GM11168 (cell line): ENCODE measurements at regions not wholly inside any gene's neighbourhood (a gene's known extent, or its start where the extent isn't known, plus 50 kb on each side); places are given as distances from the start of the nearest gene placed in this dataset.

Experiments used
- in situ Hi-C: fragments of 300-500 bp; cut with MboI; formaldehyde crosslinking; loops from one replicate; pipeline ENCODE4 v1.12.0; 2022; ENCODE audit warnings: low sequenced_read_pairs; ENCODE audit not compliant: unreplicated experiment

DNA sequence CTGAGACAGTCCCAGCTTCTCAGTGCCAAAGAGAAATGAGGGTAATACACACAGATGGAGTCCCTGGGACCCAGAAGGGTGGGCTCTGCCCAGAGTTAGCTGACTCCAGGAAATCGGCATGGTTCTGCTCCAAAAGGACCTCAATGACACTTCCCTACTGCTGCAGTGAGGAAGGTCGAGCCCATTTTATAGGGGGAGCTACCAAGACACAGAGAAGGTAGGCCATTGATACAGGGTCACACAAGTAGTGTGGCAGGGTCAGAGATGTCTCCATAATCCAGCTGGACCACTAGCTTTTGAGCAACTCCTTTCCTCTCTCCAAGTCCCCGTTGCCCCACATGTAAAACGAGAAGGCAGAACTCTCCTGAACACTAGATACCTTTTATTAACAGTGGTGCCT, 276.9 kb downstream of the MYCN start:
- in situ Hi-C loops = loop anchor here (25.0 kb wide), 1 partner anchor 280 kb away; the partner anchor contains the start of gene MYCN

DNA sequence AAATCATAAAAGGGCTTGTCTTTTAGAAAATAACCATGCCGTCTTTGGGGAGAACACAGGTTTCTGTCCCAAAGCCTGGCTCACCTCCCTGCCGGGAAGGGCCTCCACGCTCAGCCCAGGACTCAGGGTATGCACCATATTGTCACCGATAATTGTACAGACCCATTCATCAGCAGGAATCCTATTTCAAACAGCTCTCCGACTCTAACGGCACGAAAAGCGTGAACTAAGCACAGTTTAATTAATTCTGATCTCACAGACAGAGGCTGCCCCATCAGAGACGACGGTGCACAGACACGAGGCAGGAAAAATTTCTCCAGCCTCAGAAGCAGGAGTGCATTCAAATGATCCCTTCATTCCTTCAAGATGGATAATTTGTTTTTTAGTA, 276.2 kb downstream of the MYCN start:
- in situ Hi-C loops = loop anchor here (25.0 kb wide), 1 partner anchor 279 kb away; the partner anchor contains the start of gene MYCN

DNA sequence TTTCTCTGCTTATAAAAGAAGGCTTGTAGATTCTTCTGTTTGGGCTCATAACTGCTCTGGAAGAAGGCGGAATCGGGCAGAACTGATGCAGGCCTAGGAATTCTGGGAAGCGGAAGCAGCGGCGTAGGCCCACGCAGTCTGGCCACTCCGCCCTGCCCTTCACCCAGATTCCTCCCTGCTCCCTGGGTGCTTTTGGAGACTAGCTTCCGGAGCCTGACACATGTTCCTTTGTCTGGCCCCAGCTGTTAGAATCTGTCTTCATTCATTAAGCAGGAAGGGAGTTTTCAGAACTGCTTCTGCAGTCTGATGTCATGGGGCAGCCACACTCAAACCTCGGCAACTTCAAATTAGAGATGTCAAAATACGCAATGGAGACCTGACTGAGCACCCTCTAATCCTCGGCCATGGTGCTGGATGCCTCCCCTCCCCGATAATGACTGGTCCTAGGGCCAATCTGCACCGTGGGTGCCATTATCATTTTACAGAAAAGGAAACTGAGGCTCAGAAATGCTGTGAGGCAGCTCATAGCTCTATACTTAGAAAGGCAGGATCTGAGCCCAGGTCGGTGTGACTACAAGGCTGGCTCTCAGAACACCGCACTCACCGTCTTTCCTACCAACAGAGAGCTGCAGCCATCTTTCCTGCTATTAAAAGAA, 275.7 kb downstream of the MYCN start:
- in situ Hi-C loops = loop anchor here (25.0 kb wide), 1 partner anchor 279 kb away; the partner anchor contains the start of gene MYCN

DNA sequence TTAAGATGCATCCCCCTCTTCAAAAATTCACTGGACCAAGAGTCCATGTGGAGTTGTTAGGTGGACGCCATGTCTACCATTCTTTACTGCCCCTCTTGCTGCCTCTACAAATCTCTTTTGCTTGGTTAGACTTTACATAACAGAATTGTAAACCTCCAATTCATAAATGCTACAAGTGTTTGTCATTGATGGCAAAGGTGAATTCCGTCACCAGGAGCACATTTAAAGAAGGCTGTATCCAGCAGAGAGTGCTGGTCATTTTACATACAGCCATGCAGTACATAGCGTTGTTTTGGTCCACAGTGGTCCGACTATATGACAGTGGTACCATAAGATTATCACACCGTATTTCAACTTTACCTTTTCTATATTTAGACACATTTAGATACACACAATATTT, 274.5 kb downstream of the MYCN start:
- in situ Hi-C loops = loop anchor here (25.0 kb wide), 1 partner anchor 278 kb away; the partner anchor contains the start of gene MYCN

- in situ Hi-C loops = loop anchor here (25.0 kb wide), 1 partner anchor 277 kb away; the partner anchor contains the start of gene MYCN
Measured at GRCh38 chr2:16214391-16214790, 274.0 kb downstream of the MYCN start.

DNA sequence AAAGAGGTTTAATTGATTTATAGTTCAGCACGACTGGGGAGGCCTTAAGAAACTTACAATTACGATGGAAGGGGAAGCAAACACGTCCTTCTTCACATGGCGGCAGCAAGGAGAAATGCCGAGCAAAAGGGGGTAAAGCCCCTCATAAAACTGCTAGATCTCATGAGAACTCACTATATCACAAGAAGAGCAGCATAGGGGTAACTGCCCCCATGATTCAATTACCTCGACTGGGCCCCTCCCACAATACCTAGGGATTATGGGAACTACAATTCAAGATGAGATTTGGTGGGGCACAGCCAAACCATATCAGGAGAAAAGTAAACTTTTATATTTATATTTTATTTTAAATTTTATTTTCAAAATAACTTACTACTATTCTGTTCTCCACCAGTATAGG, 272.0 kb downstream of the MYCN start:
- in situ Hi-C loops = loop anchor here (25.0 kb wide), 1 partner anchor 275 kb away; the partner anchor contains the start of gene MYCN

DNA sequence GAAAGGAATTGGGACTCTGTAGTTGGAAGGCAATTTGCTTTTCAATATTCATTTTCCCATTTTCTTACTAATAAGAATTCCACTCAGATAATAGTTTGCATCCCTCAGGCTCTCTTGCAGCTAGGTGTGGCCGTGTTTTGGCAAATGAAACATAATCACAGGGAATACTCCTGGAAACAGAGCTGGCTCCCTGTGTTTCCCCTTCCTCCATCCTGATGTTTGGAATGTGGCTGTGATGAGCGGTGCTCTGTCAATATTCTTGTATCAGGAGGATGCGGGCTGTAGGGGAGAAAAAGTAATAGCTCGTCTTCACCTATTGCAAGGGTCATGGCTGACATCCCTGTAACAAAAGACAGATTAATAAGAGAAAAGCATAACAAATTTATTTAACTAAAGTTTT, 271.0 kb downstream of the MYCN start:
- in situ Hi-C loops = loop anchor here (25.0 kb wide), 1 partner anchor 274 kb away; the partner anchor contains the start of gene MYCN

DNA sequence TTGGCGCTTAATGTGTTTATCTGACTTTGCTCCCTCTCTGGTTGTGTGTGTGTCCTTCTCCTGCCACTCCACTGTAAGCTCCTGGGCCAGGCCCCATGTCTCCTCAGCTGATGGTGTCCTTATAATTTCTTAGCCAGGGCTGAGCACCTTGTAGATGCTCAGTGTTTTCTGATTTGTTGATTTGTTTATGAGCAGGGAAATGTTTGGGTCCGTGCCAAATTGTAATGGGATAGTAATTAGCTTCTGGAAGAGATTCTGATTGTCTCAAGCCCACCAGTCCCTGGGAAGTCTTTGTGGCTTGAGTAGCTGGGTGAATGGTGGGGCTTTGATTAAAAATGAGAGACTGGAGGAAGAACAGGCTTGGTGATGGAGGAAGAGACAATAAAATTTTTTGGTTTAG, 270.5 kb downstream of the MYCN start:
- in situ Hi-C loops = loop anchor here (25.0 kb wide), 1 partner anchor 274 kb away; the partner anchor contains the start of gene MYCN

- in situ Hi-C loops = loop anchor here (25.0 kb wide), 1 partner anchor 272 kb away; the partner anchor contains the start of gene MYCN
Measured at GRCh38 chr2:16209799-16210198, 269.4 kb downstream of the MYCN start.

DNA sequence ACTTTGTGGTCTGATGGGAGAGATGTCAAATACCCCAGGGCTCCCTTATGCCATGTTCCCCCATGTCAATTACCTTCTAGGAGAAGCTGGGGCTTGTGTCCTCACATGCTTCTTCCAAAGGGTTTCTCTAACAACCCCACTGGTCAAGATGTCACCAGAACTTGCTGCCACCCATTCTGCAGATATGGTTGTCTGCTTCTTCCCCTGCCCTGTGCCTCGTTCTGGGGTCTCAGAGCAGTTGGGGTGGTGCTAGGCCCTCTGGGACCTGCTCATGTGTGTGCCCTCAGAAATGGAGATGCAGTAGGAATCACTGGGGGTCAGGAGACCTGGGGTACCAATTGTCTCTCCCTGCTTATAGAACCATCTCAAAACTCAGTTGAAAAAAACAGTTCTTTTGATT, 268.6 kb downstream of the MYCN start:
- in situ Hi-C loops = loop anchor here (25.0 kb wide), 1 partner anchor 272 kb away; the partner anchor contains the start of gene MYCN

- in situ Hi-C loops = loop anchor here (25.0 kb wide), 1 partner anchor 271 kb away; the partner anchor contains the start of gene MYCN
Measured at GRCh38 chr2:16208241-16208797, 268.0 kb downstream of the MYCN start.

DNA sequence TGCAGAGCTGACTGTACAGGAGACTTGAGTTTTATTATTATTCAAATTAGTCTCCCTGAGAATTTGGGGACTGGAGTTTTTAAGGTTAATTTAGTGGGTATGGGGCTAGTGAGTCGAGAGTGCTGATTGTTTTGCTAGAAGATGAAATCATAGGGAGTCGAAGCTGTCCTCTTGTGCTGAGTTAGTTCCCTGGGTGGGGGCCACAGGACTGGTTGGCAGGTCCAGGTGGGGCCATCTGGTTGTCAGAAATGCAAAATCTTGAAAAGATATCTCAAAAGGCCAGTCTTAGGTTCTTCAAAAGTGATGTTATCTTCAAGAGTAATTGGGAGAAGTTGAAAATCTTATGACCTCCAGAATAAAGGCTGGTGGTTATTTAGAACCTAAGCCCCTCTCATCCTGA, 267.3 kb downstream of the MYCN start:
- in situ Hi-C loops = loop anchor here (25.0 kb wide), 1 partner anchor 270 kb away; the partner anchor contains the start of gene MYCN

DNA sequence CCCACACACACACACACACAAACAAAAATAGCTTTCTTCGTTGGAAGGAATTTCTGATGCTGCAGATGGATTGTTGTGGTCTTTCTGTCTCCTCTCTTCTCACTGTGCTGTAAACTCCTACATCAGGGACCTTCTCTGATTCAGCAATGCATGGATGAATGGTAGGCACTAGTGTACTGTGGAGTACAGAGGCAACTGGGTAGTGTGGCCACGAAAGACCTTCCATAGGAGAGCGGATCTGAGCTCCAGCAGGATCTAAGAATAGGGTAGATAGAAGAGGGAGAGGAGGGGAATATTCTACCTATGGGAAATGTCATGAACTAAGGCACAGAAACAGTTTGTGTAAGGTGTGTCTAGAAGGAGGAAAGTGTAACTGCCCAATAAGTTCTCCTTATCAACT, 266.8 kb downstream of the MYCN start:
- in situ Hi-C loops = loop anchor here (25.0 kb wide), 1 partner anchor 270 kb away; the partner anchor contains the start of gene MYCN

GRCh38 chr2:16206191-16206944, 266.0 kb downstream of the MYCN start:
- in situ Hi-C loops = loop anchor here (25.0 kb wide), 1 partner anchor 269 kb away; the partner anchor contains the start of gene MYCN

DNA sequence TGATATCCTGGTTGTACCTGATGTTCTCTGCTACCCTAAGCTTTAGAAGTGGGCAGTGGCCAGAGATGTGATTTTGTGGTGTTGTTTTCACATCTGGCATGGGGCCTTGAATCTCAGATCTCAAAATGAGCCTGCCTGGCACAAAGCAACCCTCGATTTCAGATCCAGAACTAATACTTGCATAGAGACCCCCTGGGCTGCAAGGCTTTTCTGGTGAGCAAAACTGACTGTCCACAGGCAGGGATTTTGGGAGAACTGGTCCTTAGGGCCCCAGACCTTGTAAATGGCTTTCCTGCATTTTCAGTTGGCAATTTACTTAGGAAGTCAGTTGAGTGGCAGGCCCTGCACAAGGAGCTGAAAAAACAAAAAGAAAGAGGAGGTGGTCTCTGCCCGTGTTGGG, 265.3 kb downstream of the MYCN start:
- in situ Hi-C loops = loop anchor here (25.0 kb wide), 1 partner anchor 268 kb away; the partner anchor contains the start of gene MYCN

GRCh38 chr2:16204886-16205620, 264.7 kb downstream of the MYCN start:
- in situ Hi-C loops = loop anchor here (25.0 kb wide), 1 partner anchor 268 kb away; the partner anchor contains the start of gene MYCN

- in situ Hi-C loops = loop anchor here (25.0 kb wide), 1 partner anchor 267 kb away; the partner anchor contains the start of gene MYCN
Measured at GRCh38 chr2:16204251-16204650, 263.9 kb downstream of the MYCN start.

DNA sequence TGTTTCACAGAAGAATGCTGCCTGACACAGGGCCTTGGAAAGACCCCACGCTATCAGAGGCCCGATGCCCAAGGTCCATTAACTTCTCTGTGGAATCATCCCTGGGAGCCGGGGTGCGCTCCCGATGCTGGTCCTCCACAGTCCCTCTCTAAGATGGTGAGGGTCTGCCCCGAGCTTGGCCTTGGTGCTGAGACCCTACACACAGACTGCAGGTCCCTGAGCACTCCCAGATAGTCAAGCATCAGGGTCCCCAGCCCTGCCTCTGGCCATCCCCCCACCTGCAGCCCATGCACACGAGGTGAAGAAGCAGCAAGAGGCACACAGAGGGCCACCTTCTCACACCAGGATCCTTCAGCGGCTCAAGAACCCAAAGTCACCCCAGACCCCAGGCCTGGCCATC, 263.3 kb downstream of the MYCN start:
- in situ Hi-C loops = loop anchor here (25.0 kb wide), 1 partner anchor 266 kb away; the partner anchor contains the start of gene MYCN

DNA sequence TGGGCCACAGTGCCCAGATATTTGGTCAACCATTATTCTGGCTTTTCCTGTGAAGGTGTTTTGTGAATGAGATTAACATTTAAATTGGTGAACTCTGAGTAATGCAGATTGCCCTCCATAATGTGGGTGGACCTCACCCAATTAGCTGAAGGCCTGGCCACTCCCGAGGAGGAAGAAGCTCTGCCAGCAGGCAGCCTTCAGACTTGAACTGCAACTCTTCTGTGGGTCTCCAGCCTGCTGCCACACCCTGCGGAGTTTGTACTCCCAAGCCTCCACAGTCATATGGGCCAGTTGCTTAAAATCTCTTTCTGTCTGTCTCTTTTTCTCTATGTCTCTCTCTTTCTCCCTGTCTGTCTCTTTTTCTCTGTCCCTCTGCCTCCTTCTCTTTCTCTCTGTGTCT, 262.7 kb downstream of the MYCN start:
- in situ Hi-C loops = loop anchor here (25.0 kb wide), 1 partner anchor 266 kb away; the partner anchor contains the start of gene MYCN
